GM23248 (cell line): ENCODE measurements at regions not wholly inside any gene's neighbourhood (a gene's known extent, or its start where the extent isn't known, plus 50 kb on each side); places are given as distances from the start of the nearest gene placed in this dataset.

Experiments
- DNase-seq: peaks from one replicate; pipeline ENCODE4 v3.0.0-alpha.2; 2015
- H2AFZ ChIP-seq: fragments of 200-600 bp; sonication (generic); 2 replicates; pipeline ENCODE4 v1.6.1; 2016; ENCODE audit warnings: antibody characterized with exemption
- H3F3A ChIP-seq: fragments of 200-600 bp; sonication (generic); 2 replicates; pipeline ENCODE4 v1.6.1; 2016; ENCODE audit warnings: mild to moderate bottlenecking, antibody characterized with exemption, mixed run types; ENCODE audit not compliant: insufficient read depth
- H3K27ac ChIP-seq: fragments of 200-600 bp; sonication (generic); 2 replicates; pipeline ENCODE4 v1.5.1; 2016; ENCODE audit warnings: mild to moderate bottlenecking
- H3K27me3 ChIP-seq: fragments of 200-600 bp; sonication (generic); replicated peaks from 2 replicates; pipeline ENCODE4 v1.6.1; 2016; ENCODE audit warnings: mild to moderate bottlenecking; ENCODE audit not compliant: insufficient read depth
- H3K36me3 ChIP-seq: fragments of 200-600 bp; sonication (generic); 2 replicates; pipeline ENCODE4 v1.6.1; 2016; ENCODE audit warnings: low read depth, mild to moderate bottlenecking
- H3K4me1 ChIP-seq: fragments of 200-600 bp; sonication (generic); 2 replicates; pipeline ENCODE4 v1.6.1; 2016; ENCODE audit warnings: mild to moderate bottlenecking; ENCODE audit not compliant: insufficient read depth
- H3K4me2 ChIP-seq: fragments of 200-600 bp; sonication (generic); one replicate; pipeline ENCODE4 v1.6.1; 2016; ENCODE audit warnings: mild to moderate bottlenecking; ENCODE audit not compliant: unreplicated experiment
- H3K4me3 ChIP-seq: fragments of 200-600 bp; sonication (generic); 2 replicates; pipeline ENCODE4 v1.5.1; 2016; ENCODE audit warnings: mild to moderate bottlenecking
- H3K79me2 ChIP-seq: fragments of 200-600 bp; sonication (generic); 2 replicates; pipeline ENCODE4 v1.6.1; 2016; ENCODE audit warnings: mild to moderate bottlenecking; ENCODE audit not compliant: insufficient read depth
- H3K9ac ChIP-seq: fragments of 200-600 bp; sonication (generic); 2 replicates; pipeline ENCODE4 v1.6.1; 2016; ENCODE audit warnings: mild to moderate bottlenecking
- H3K9me2 ChIP-seq: fragments of 200-600 bp; sonication (generic); 2 replicates; pipeline ENCODE4 v1.6.1; 2016; ENCODE audit warnings: mixed run types, mild to moderate bottlenecking, moderate library complexity; ENCODE audit not compliant: insufficient read depth
- H3K9me3 ChIP-seq: fragments of 200-600 bp; sonication (generic); one replicate; pipeline ENCODE4 v1.6.1; 2017; ENCODE audit warnings: low read depth
- H4K20me1 ChIP-seq: fragments of 200-600 bp; sonication (generic); 2 replicates; pipeline ENCODE4 v1.6.0; 2016; ENCODE audit not compliant: insufficient read depth
- EZH2 ChIP-seq: fragments of 200-600 bp; sonication (generic); IDR thresholded peaks from 2 replicates; pipeline ENCODE4 v1.6.1; 2018; ENCODE audit warnings: antibody characterized with exemption, mild to moderate bottlenecking; ENCODE audit not compliant: insufficient read depth, poor library complexity, severe bottlenecking
- EZH2phosphoT487 ChIP-seq: fragments of 200-600 bp; sonication (generic); IDR thresholded peaks from 2 replicates; pipeline ENCODE4 v1.6.1; 2018; ENCODE audit warnings: antibody characterized with exemption, moderate library complexity, mild to moderate bottlenecking, low read depth; ENCODE audit not compliant: insufficient read depth
- WGBS, 2 experiments: methylation state at CpG; one replicate each; pipeline ENCODE4 v1.1.6; 2015 to 2017; ENCODE audit warnings: low lambda C conversion rate in 2 of 2, low coverage in 1 of 2; ENCODE audit errors: missing lambda C conversion rate in 2 of 2; 5-methylcytosine and 5-hydroxymethylcytosine counted together
- in situ Hi-C: fragments of 300-500 bp; cut with MboI; formaldehyde crosslinking; loops from 2 replicates; pipeline ENCODE4 v1.15.0; 2020

DNA sequence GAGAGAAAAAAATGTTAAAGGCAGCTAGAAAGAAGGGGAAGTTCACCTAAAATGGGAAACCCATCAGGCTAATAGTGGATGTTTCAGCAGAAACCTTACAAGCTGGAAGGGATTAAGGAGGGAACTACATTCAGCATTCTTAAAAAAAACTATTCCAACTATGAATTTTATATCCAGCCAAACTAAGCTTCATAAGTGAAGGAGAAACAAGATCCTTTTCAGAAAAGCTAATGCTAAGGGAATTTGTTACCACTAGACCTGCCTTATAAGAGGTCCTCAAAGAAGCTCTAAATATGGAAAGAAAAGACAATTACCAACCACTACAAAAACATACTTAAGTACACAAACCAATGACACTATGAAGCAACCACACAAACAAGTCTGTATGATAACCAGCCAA is 59.2 kb upstream of the SLC35F1 start:
- DNase-seq, result no peak
- in situ Hi-C loops, result no loop called here

DNA sequence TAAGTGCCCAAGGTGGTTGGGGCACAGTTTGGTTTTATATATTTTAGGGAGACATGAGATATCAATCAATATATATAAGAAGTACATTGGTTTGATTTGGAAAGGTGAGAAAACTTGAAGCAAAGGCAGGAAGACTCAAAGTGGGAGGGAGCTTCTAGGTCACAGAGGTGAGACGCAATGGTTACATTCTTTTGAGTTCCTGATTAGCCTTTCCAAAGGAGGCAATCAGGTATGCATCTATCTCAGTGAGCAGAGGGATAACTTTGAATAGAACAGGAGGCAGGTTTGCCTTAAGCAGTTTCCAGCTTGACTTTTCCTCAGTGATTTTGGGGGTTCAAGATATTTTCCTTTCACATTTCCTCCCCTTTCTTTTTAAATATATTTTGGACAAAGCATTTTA is 58.0 kb upstream of the SLC35F1 start:
- in situ Hi-C loops, result no loop called here
- no peak overlapping the region for H2AFZ ChIP-seq
- H3K9ac ChIP-seq, result no peak overlapping the region

More for the DNA sequence above, 59.2 kb upstream of the SLC35F1 start:
- no peak overlapping the region for H3K4me2 ChIP-seq
- H3K4me1 ChIP-seq, result no peaks in the 10 kb centered on the region
- TF ChIP-seq EZH2 (no peak), EZH2phosphoT487 (no peak)
- no peak overlapping the region for H2AFZ ChIP-seq
- H3K9ac ChIP-seq, result no peak overlapping the region
- H3K9me3 ChIP-seq, result no peaks in the 10 kb centered on the region
- no peak overlapping the region for H3K27ac ChIP-seq
- H4K20me1 ChIP-seq, result no peaks in the 10 kb centered on the region
- no peaks in the 10 kb centered on the region for H3K79me2 ChIP-seq
- no peaks in the 10 kb centered on the region for H3K36me3 ChIP-seq
- H3K9me2 ChIP-seq, result no peaks in the 10 kb centered on the region
- H3K4me3 ChIP-seq, result no peak overlapping the region
- H3F3A ChIP-seq, result no peaks in the 10 kb centered on the region
- H3K27me3 ChIP-seq, result no peaks in the 10 kb centered on the region

More for the DNA sequence above, 58.0 kb upstream of the SLC35F1 start:
- Histone ChIP-seq H3K36me3 (no peaks in the 10 kb centered on the region), H3K4me2 (no peak overlapping the region), H4K20me1 (no peaks in the 10 kb centered on the region), H3K9me3 (no peaks in the 10 kb centered on the region), H3F3A (no peaks in the 10 kb centered on the region), H3K27ac (no peak overlapping the region), H3K27me3 (no peaks in the 10 kb centered on the region), H3K79me2 (no peaks in the 10 kb centered on the region), H3K9me2 (no peaks in the 10 kb centered on the region), H3K4me3 (no peak overlapping the region), H3K4me1 (no peaks in the 10 kb centered on the region)
- DNase-seq, result no peak
- TF ChIP-seq EZH2phosphoT487 (no peak), EZH2 (no peak)
- WGBS, 2 experiments, result 37 to 48% methylated on average over 1 of the region's 1 CpG
